OCI-LY7 (cell line): ENCODE measurements at regions not wholly inside any gene's neighbourhood (a gene's known extent, or its start where the extent isn't known, plus 50 kb on each side); places are given as distances from the start of the nearest gene placed in this dataset.

Experiments
- CTCF ChIP-seq: fragments of 200-600 bp; sonication (generic); conservative IDR thresholded peaks from 2 replicates; pipeline ENCODE4 v1.5.1; 2014; ENCODE audit warnings: mild to moderate bottlenecking, antibody characterized with exemption, low read length, moderate library complexity, mixed read lengths
- EZH2phosphoT487 ChIP-seq: fragments of 200-600 bp; sonication (generic); IDR thresholded peaks from 2 replicates; pipeline ENCODE4 v1.6.1; 2018; ENCODE audit warnings: low read depth, borderline replicate concordance, mild to moderate bottlenecking, mixed run types, antibody characterized with exemption, low read length, moderate library complexity, mixed read lengths

GRCh38 chr5:45081082-45081481, 272.3 kb downstream of the MRPS30 start:
- TF ChIP-seq CTCF: no peak
- TF ChIP-seq EZH2phosphoT487: no peak
